ENCODE measurements at regions not wholly inside any gene's neighbourhood (a gene's known extent, or its start where the extent isn't known, plus 50 kb on each side); places are given as distances from the start of the nearest gene placed in this dataset.

- no peak for DNase-seq (ENCODE audit: low spot score)
- Mint-ChIP-seq H3K9me3 (ENCODE audit: low read depth) (no peaks in the 10 kb centered on the region), H3K27me3 (ENCODE audit: low read depth) (no peaks in the 10 kb centered on the region), H3K4me3 (ENCODE audit: unreplicated experiment) (no peak overlapping the region), H3K27ac (ENCODE audit: unreplicated experiment) (no peak overlapping the region), H3K4me1 (ENCODE audit: low read depth) (no peaks in the 10 kb centered on the region), H3K36me3 (ENCODE audit: low read depth) (no peaks in the 10 kb centered on the region)
- TF ChIP-seq, protein P1, sequence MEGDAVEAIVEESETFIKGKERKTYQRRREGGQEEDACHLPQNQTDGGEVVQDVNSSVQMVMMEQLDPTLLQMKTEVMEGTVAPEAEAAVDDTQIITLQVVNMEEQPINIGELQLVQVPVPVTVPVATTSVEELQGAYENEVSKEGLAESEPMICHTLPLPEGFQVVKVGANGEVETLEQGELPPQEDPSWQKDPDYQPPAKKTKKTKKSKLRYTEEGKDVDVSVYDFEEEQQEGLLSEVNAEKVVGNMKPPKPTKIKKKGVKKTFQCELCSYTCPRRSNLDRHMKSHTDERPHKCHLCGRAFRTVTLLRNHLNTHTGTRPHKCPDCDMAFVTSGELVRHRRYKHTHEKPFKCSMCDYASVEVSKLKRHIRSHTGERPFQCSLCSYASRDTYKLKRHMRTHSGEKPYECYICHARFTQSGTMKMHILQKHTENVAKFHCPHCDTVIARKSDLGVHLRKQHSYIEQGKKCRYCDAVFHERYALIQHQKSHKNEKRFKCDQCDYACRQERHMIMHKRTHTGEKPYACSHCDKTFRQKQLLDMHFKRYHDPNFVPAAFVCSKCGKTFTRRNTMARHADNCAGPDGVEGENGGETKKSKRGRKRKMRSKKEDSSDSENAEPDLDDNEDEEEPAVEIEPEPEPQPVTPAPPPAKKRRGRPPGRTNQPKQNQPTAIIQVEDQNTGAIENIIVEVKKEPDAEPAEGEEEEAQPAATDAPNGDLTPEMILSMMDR (IDR thresholded peaks at IDR 0.05) = no peak
Measured at GRCh38 chr11:128198216-128198772, 389.1 kb downstream of the ETS1 start.

- Mint-ChIP-seq H3K27ac (ENCODE audit: unreplicated experiment) (no peak overlapping the region), H3K36me3 (ENCODE audit: low read depth) (no peaks in the 10 kb centered on the region), H3K27me3 (ENCODE audit: low read depth) (no peaks in the 10 kb centered on the region), H3K4me3 (ENCODE audit: unreplicated experiment) (no peak overlapping the region), H3K9me3 (ENCODE audit: low read depth) (no peaks in the 10 kb centered on the region), H3K4me1 (ENCODE audit: low read depth) (no peaks in the 10 kb centered on the region)
- TF ChIP-seq, protein P1 (IDR thresholded peaks at IDR 0.05) = no peak
- DNase-seq (ENCODE audit: low spot score) = no peak
Measured at GRCh38 chr11:128196235-128196634, 391.1 kb downstream of the ETS1 start.

- no peaks in the 10 kb centered on the region for H3K27me3 Mint-ChIP-seq (ENCODE audit: low read depth)
- no peak overlapping the region for H3K27ac Mint-ChIP-seq (ENCODE audit: unreplicated experiment)
- H3K4me1 Mint-ChIP-seq (ENCODE audit: low read depth) = no peaks in the 10 kb centered on the region
- DNase-seq (ENCODE audit: low spot score) = no peak
- H3K36me3 Mint-ChIP-seq (ENCODE audit: low read depth) = no peaks in the 10 kb centered on the region
- no peaks in the 10 kb centered on the region for H3K9me3 Mint-ChIP-seq (ENCODE audit: low read depth)
- H3K4me3 Mint-ChIP-seq (ENCODE audit: unreplicated experiment) = no peak overlapping the region
- TF ChIP-seq, protein P1 (IDR thresholded peaks at IDR 0.05) = no peak
Measured at GRCh38 chr11:128195756-128196155, 391.6 kb downstream of the ETS1 start.

- H3K27me3 Mint-ChIP-seq (ENCODE audit: low read depth) = no peaks in the 10 kb centered on the region
- DNase-seq (ENCODE audit: low spot score) = no peak
- no peaks in the 10 kb centered on the region for H3K9me3 Mint-ChIP-seq (ENCODE audit: low read depth)
- H3K4me1 Mint-ChIP-seq (ENCODE audit: low read depth) = no peaks in the 10 kb centered on the region
- peak overlapping the region; percentile 28 for H3K27ac Mint-ChIP-seq (ENCODE audit: unreplicated experiment)
- TF ChIP-seq, protein P1 (IDR thresholded peaks at IDR 0.05) = peak; percentile 31
- H3K4me3 Mint-ChIP-seq (ENCODE audit: unreplicated experiment) = no peak overlapping the region
- no peaks in the 10 kb centered on the region for H3K36me3 Mint-ChIP-seq (ENCODE audit: low read depth)
Measured at GRCh38 chr11:128195057-128195751, 392.2 kb downstream of the ETS1 start.

- no peak for DNase-seq (ENCODE audit: low spot score)
- Mint-ChIP-seq H3K4me1 (ENCODE audit: low read depth) (no peaks in the 10 kb centered on the region), H3K36me3 (ENCODE audit: low read depth) (no peaks in the 10 kb centered on the region), H3K9me3 (ENCODE audit: low read depth) (no peaks in the 10 kb centered on the region), H3K27me3 (ENCODE audit: low read depth) (no peaks in the 10 kb centered on the region), H3K27ac (ENCODE audit: unreplicated experiment) (no peak overlapping the region), H3K4me3 (ENCODE audit: unreplicated experiment) (no peak overlapping the region)
- TF ChIP-seq, protein P1 (IDR thresholded peaks at IDR 0.05) = no peak
Measured at GRCh38 chr11:128194216-128194615, 393.1 kb downstream of the ETS1 start.
